GM12878 (cell line): ENCODE measurements at regions not wholly inside any gene's neighbourhood (a gene's known extent, or its start where the extent isn't known, plus 50 kb on each side); places are given as distances from the start of the nearest gene placed in this dataset.

ENCODE experiments used
- CHD4 ChIP-seq: fragments of 200-600 bp; sonication (generic); IDR thresholded peaks from 2 replicates; pipeline ENCODE4 v1.6.1; 2016; ENCODE audit warnings: mild to moderate bottlenecking
- FOS ChIP-seq: IDR thresholded peaks from 3 replicates; pipeline ENCODE4 v1.6.1; 2011; ENCODE audit warnings: borderline replicate concordance; ENCODE audit not compliant: insufficient read length; ENCODE audit errors: extremely low read depth
- MAX ChIP-seq: IDR thresholded peaks from 2 replicates; pipeline ENCODE4 v1.6.1; 2012; ENCODE audit warnings: low read depth, low read length, improper control_type of control experiment
- NBN ChIP-seq: fragments of 450-650 bp; IDR thresholded peaks from 2 replicates; pipeline ENCODE4 v1.6.1; 2016
- NFIC ChIP-seq: IDR thresholded peaks from 2 replicates; pipeline ENCODE4 v1.6.1; 2012; ENCODE audit warnings: low read depth, mild to moderate bottlenecking, inconsistent platforms, low read length, moderate library complexity
- NFYB ChIP-seq: IDR thresholded peaks from 2 replicates; pipeline ENCODE4 v1.6.1; 2011; ENCODE audit warnings: low read depth, mild to moderate bottlenecking, low read length, improper control_type of control experiment, moderate library complexity; ENCODE audit not compliant: insufficient read depth
- RFX5 ChIP-seq: IDR thresholded peaks from 2 replicates; pipeline ENCODE4 v1.6.1; 2011; ENCODE audit warnings: low read depth, low read length, improper control_type of control experiment
- SPI1 ChIP-seq: IDR thresholded peaks from 2 replicates; pipeline ENCODE4 v1.6.1; 2011; ENCODE audit warnings: low read depth, mild to moderate bottlenecking, low read length, moderate library complexity, borderline replicate concordance; ENCODE audit not compliant: insufficient read depth

GRCh38 chr12:86826051-86826450 is 569.9 kb upstream of the MGAT4C start:
- no peak for TF ChIP-seq SPI1
- no peak for TF ChIP-seq CHD4
- TF ChIP-seq NBN, result no peak
- no peak for TF ChIP-seq MAX
- no peak for TF ChIP-seq RFX5
- TF ChIP-seq NFIC, result no peak
- TF ChIP-seq NFYB, result no peak
- no peak for TF ChIP-seq FOS
